GM12891 (cell line): ENCODE measurements at regions not wholly inside any gene's neighbourhood (a gene's known extent, or its start where the extent isn't known, plus 50 kb on each side); places are given as distances from the start of the nearest gene placed in this dataset.
"Not testable (repeated sequence)": the region's sequence is repeated elsewhere in the genome, so short reads cannot be mapped to it uniquely, and the experiment has no call there.

Experiments used
- PAX5 ChIP-seq: IDR thresholded peaks from 2 replicates; pipeline ENCODE4 v1.6.1; 2011; ENCODE audit warnings: low read length, moderate library complexity, mild to moderate bottlenecking; ENCODE audit not compliant: insufficient read depth, severe bottlenecking
- POLR2A ChIP-seq: IDR thresholded peaks from 2 replicates; pipeline ENCODE4 v1.6.1; 2011; ENCODE audit warnings: low read depth, low read length, control low read depth
- POLR2AphosphoS5 ChIP-seq: IDR thresholded peaks from 2 replicates; pipeline ENCODE4 v1.6.1; 2011; ENCODE audit warnings: low read depth, low read length, control low read depth
- TAF1 ChIP-seq: IDR thresholded peaks from 2 replicates; pipeline ENCODE4 v1.6.1; 2011; ENCODE audit warnings: low read depth, low read length, control low read depth

- TF ChIP-seq POLR2AphosphoS5, TAF1, POLR2A, PAX5: not testable (repeated sequence)
Measured at GRCh38 chr6:57799703-57800479, 482.5 kb downstream of the PRIM2 start.
